GM13977 (cell line): ENCODE measurements at regions not wholly inside any gene's neighbourhood (a gene's known extent, or its start where the extent isn't known, plus 50 kb on each side); places are given as distances from the start of the nearest gene placed in this dataset.
A peak's percentile ranks its signal among the peaks of the same experiment; 100 is the strongest.

Experiments
- DNase-seq: peaks from one replicate; pipeline ENCODE4 v3.0.0; 2012; ENCODE audit warnings: low spot score
- CTCF ChIP-seq: IDR thresholded peaks from 2 replicates; pipeline ENCODE4 v1.5.1; 2012; ENCODE audit warnings: mild to moderate bottlenecking, control low read depth; ENCODE audit not compliant: insufficient read depth; ENCODE audit errors: extremely low read depth, missing control alignments
- in situ Hi-C: fragments of 300-500 bp; cut with MboI; formaldehyde crosslinking; loops from one replicate; pipeline ENCODE4 v1.12.0; 2022; ENCODE audit warnings: low sequenced_read_pairs, low pct_unique_long_range_greater_than_20kb, mixed read lengths, inconsistent platforms; ENCODE audit not compliant: unreplicated experiment

DNA sequence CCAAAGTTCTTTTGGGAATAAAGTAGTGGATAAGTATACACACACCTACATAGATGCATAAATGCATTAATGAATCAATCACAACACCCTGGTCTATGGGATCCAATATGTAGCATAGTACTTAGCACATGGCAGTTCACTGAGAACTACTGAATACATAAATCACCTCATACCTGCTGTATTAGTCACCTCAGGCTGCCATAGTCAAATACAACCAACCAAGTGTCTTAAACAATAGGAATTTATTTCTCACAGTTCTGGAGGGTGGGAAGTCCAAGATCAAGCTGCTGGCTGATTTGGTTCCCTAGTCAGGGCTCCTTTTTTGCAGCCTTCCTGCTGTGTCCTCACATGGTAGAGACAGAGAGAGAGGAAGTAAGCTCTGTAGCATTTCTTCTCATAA is 228.2 kb downstream of the NHLRC3 start:
- DNase-seq = no peak
- no peak for TF ChIP-seq CTCF
- in situ Hi-C loops = no loop called here

DNA sequence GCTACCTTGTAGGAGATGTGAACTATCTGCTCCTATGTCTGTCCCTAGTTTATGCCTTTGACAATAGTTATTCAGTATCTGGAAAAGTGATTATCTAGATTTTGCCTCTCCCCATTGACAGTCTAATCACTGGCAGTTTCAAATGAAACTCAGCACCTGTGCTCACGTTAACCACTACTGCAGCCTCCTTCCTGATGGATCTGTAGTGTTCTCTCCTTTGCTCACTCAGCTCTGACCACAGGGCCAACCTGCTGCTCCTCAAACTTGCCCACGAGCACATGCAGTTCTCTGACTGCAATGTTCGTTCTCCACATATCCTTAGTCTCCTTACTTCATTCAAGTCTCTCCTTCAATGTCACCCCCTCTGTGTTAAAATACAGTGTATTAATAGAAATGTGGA is 230.1 kb downstream of the NHLRC3 start:
- TF ChIP-seq CTCF = no peak
- in situ Hi-C loops = no loop called here
- DNase-seq = no peak

- no peak for DNase-seq
- in situ Hi-C loops = no loop called here
- no peak for TF ChIP-seq CTCF
Measured at GRCh38 chr13:39269004-39269403, 230.7 kb downstream of the NHLRC3 start.

- DNase-seq = no peak
- TF ChIP-seq CTCF = no peak
- in situ Hi-C loops = no loop called here
Measured at GRCh38 chr13:39269411-39269810, 231.2 kb downstream of the NHLRC3 start.

- no peak for DNase-seq
- TF ChIP-seq CTCF = no peak
- in situ Hi-C loops = no loop called here
Measured at GRCh38 chr13:39272994-39273393, 234.7 kb downstream of the NHLRC3 start.

DNA sequence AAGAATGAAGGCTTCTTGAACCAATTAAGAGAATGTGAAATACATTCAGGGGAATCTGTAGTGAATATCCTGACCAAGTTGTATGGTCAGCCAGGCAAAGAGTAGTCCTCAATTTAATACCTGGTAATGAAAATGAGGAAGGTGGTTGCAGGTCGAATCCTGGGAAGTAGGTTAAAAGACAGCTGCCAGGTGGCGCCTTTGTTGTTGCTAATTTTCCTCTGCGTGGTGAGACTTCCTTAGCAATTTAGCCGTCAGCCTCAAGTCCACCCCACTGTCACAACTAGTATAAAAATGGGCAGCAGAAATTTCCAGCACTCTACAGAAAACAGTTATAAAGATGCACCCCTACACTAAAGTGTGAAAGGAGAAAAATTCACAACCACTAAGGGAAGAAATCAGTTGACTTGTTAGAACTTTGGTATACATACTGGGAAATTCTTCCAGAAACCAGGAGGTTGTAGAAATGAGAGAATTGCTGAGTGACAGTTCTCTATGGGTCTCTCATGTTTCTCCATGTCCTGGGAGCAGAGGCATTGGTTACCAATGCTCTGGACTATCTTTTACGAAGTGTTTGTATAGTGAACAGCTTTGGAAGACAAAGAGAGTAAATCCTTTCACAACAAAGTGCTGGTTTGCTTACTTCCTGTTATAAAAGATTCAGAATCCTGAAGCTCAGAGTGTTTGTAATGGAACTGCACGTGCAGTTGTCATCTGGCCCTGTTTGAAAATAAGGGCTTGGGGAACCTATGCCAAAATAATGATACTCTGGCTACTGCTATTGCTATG is 235.9 kb downstream of the NHLRC3 start:
- no peak for DNase-seq
- in situ Hi-C loops = no loop called here
- TF ChIP-seq CTCF = peak; percentile 52
